Osteoblast (primary cell): ENCODE measurements at regions not wholly inside any gene's neighbourhood (a gene's known extent, or its start where the extent isn't known, plus 50 kb on each side); places are given as distances from the start of the nearest gene placed in this dataset.
"Not testable (repeated sequence)": the region's sequence is repeated elsewhere in the genome, so short reads cannot be mapped to it uniquely, and the experiment has no call there.

Experiments used
- DNase-seq: peaks from one replicate; pipeline ENCODE4 v3.0.0; 2011; ENCODE audit warnings: low spot score, mixed read lengths; ENCODE audit not compliant: insufficient read length; ENCODE audit errors: missing footprints
- H2AFZ ChIP-seq: 2 replicates; pipeline ENCODE4 v1.6.0; 2011; ENCODE audit warnings: mild to moderate bottlenecking, low read length
- H3K27ac ChIP-seq: 2 replicates; pipeline ENCODE4 v1.5.1; 2011; ENCODE audit warnings: mild to moderate bottlenecking, low read depth, low read length, moderate library complexity
- H3K27me3 ChIP-seq: 2 replicates; pipeline ENCODE4 v1.6.0; 2012; ENCODE audit warnings: mild to moderate bottlenecking, control low read depth, inconsistent platforms, low read length, moderate library complexity; ENCODE audit not compliant: insufficient read depth
- H3K36me3 ChIP-seq: 2 replicates; pipeline ENCODE4 v1.5.1; 2011; ENCODE audit warnings: mild to moderate bottlenecking, low read length, control low read depth, moderate library complexity; ENCODE audit not compliant: insufficient read depth
- H3K4me1 ChIP-seq: 2 replicates; pipeline ENCODE4 v1.5.1; 2011; ENCODE audit warnings: mild to moderate bottlenecking, low read length, control low read depth, moderate library complexity; ENCODE audit not compliant: insufficient read depth
- H3K4me2 ChIP-seq: 2 replicates; pipeline ENCODE4 v1.6.0; 2011; ENCODE audit warnings: mild to moderate bottlenecking, low read length; ENCODE audit not compliant: insufficient read depth
- H3K4me3 ChIP-seq: fragments of 200-600 bp; sonication (generic); 3 replicates; pipeline ENCODE4 v1.5.1; 2012; ENCODE audit warnings: mild to moderate bottlenecking, low read length, inconsistent platforms; ENCODE audit not compliant: insufficient read depth
- H3K79me2 ChIP-seq: 2 replicates; pipeline ENCODE4 v1.6.0; 2012; ENCODE audit warnings: mild to moderate bottlenecking, low read length, control low read depth, inconsistent platforms; ENCODE audit not compliant: insufficient read depth
- H3K9me3 ChIP-seq: 2 replicates; pipeline ENCODE4 v1.5.1; 2011; ENCODE audit warnings: low read depth, low read length, control low read depth
- H4K20me1 ChIP-seq: 2 replicates; pipeline ENCODE4 v1.6.0; 2012; ENCODE audit warnings: mild to moderate bottlenecking, low read length, control low read depth; ENCODE audit not compliant: insufficient read depth
- TF ChIP-seq, protein P1 (sequence below): IDR thresholded peaks from 2 replicates; pipeline ENCODE4 v1.5.1; 2011; ENCODE audit warnings: mild to moderate bottlenecking, low read depth, low read length, moderate library complexity; ENCODE audit errors: extremely low read depth

DNA sequence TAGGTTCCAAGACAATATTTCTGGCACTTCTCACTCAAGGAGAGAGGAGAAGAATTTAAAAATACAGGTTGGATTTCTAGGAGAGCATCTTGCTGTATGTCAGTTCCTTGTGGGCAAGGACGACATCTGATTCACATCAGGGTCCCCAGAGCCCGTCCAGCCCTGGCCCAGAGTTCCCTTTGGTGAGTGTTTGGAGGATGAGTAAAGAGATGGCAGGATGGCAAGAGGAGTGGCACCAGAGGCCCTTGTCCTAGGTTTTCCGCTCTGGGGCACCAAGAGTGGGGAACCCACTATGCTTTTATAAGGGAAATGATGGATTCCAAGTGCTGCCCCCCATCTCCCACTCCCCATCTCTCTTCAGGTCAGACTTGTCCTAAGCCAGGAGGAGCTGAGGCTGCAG lies 181.8 kb downstream of the TBC1D2B start:
- no peaks in the 10 kb centered on the region for H3K79me2 ChIP-seq

DNA sequence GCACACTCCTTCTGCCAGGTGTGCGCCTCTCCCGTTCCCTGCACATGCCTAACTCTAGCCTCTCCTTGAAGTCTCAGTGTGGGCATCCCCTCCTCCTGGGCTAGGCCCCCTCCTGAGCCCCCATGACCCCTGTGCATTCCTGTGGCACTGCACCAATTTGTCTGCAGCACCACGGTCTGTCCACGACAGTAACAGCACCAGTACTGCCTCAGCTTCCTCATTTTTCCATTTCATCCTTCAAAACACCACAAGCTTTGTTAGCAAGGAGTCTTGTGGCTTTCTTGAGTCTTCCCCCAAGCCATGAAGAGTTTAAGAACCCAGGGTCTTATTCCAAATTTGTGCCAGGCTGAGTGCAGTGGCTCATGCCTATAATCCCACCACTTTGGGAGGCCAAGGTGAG lies 182.4 kb downstream of the TBC1D2B start:
- not testable (repeated sequence) for H3K4me3 ChIP-seq, H3K27ac ChIP-seq, H3K4me2 ChIP-seq, H4K20me1 ChIP-seq, H3K79me2 ChIP-seq, H3K4me1 ChIP-seq, H2AFZ ChIP-seq, H3K27me3 ChIP-seq, H3K9me3 ChIP-seq, DNase-seq, H3K36me3 ChIP-seq

More for the DNA sequence above, 181.8 kb downstream of the TBC1D2B start:
- no peaks in the 10 kb centered on the region for H3K9me3 ChIP-seq
- DNase-seq = peak; percentile 88
- H3K27ac ChIP-seq = no peak overlapping the region
- H4K20me1 ChIP-seq = no peaks in the 10 kb centered on the region
- TF ChIP-seq, protein P1, sequence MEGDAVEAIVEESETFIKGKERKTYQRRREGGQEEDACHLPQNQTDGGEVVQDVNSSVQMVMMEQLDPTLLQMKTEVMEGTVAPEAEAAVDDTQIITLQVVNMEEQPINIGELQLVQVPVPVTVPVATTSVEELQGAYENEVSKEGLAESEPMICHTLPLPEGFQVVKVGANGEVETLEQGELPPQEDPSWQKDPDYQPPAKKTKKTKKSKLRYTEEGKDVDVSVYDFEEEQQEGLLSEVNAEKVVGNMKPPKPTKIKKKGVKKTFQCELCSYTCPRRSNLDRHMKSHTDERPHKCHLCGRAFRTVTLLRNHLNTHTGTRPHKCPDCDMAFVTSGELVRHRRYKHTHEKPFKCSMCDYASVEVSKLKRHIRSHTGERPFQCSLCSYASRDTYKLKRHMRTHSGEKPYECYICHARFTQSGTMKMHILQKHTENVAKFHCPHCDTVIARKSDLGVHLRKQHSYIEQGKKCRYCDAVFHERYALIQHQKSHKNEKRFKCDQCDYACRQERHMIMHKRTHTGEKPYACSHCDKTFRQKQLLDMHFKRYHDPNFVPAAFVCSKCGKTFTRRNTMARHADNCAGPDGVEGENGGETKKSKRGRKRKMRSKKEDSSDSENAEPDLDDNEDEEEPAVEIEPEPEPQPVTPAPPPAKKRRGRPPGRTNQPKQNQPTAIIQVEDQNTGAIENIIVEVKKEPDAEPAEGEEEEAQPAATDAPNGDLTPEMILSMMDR = no peak
- H3K4me3 ChIP-seq = no peak overlapping the region
- no peak overlapping the region for H3K4me2 ChIP-seq
- no peaks in the 10 kb centered on the region for H3K36me3 ChIP-seq
- H2AFZ ChIP-seq = no peak overlapping the region
- no peaks in the 10 kb centered on the region for H3K27me3 ChIP-seq
- peaks cover 4% of the 10 kb centered on the region for H3K4me1 ChIP-seq

GRCh38 chr15:77893671-77894640 lies 183.6 kb downstream of the TBC1D2B start:
- DNase-seq = peak; percentile 51
- H3K27me3 ChIP-seq, H2AFZ ChIP-seq, H3K4me3 ChIP-seq, H3K27ac ChIP-seq, H3K36me3 ChIP-seq, H3K4me2 ChIP-seq, H3K79me2 ChIP-seq, H4K20me1 ChIP-seq, H3K9me3 ChIP-seq, H3K4me1 ChIP-seq: not testable (repeated sequence)

DNA sequence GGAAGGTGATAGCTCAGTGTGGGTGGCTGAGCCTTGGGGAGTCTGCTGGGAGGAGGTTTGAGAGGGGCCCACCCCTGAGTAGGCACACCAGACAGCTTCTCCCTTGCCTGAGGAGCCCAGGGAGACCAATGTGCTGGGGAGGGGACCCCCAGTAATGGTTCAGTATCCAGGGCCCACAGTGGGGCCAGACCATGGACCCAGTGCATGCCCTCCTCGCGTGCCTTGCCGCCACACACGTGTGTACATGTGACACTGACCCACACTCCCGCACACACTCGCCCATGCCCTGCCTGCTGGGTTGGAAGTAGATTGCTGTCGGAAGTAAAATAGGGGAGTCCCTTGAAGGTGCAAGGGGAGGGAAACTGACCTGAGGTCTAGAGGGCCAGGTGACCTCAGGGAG lies 184.3 kb downstream of the TBC1D2B start:
- not testable (repeated sequence) for H3K79me2 ChIP-seq, H3K4me2 ChIP-seq, H3K27ac ChIP-seq, H4K20me1 ChIP-seq, H3K27me3 ChIP-seq, H3K4me1 ChIP-seq, H3K9me3 ChIP-seq, H3K4me3 ChIP-seq, H3K36me3 ChIP-seq, H2AFZ ChIP-seq
- DNase-seq = peak; percentile 69

GRCh38 chr15:77892335-77892734 lies 185.2 kb downstream of the TBC1D2B start:
- DNase-seq = peak; percentile 51
- TF ChIP-seq, protein P1 = no peak
- no peak overlapping the region for H2AFZ ChIP-seq
- no peaks in the 10 kb centered on the region for H3K79me2 ChIP-seq
- H3K36me3 ChIP-seq = no peaks in the 10 kb centered on the region
- no peaks in the 10 kb centered on the region for H4K20me1 ChIP-seq
- H3K27me3 ChIP-seq = no peaks in the 10 kb centered on the region
- H3K4me3 ChIP-seq = no peak overlapping the region
- H3K9me3 ChIP-seq = no peaks in the 10 kb centered on the region
- no peak overlapping the region for H3K27ac ChIP-seq
- no peak overlapping the region for H3K4me2 ChIP-seq
- H3K4me1 ChIP-seq = peaks cover 10% of the 10 kb centered on the region

- H3K27me3 ChIP-seq = not testable (repeated sequence)
Observed at GRCh38 chr15:77891862-77892261, 185.6 kb downstream of the TBC1D2B start.

DNA sequence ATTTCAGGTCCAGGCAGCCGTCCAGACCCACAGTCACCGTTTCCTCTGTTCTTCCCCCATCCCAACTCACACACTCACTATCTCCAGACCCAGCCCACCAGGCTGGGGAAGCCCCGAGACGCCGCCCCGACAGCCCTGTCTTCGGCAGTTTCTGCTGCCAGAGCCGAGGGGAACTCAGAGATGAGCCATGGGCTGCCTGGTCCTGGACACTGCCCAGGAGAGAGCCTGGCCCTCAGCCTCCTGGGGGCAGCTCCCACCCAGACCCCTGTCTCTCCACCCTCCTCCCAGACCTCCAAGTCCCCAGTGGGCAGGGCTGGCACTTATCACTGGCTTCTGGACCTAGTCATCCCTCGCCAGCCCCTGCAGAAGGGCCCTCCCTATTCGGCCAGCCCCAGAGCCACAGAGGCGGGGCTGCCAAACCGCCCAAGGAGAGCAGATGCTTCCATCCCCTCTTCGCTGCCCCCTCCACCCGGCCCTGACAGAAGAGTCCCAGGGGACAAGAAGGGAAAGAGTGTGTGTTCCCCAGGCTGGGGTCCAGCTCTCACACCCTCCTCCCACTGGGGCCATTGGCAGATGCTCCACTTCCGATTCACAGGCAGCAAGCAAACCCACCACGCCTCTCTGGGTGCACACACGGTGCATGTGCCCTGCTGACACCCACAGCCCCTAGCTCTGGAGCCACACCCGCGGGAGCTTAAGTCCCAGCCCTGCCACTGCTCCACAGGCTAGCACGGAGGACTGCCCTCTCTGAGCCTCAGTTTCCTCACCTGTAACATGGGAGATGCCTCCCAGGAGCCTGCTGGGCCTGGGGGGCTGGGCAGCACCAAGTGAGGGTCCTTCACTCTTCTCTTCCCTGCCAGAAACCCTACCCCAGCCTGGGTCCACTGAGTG lies 186.4 kb downstream of the TBC1D2B start:
- Histone ChIP-seq H3K4me1 (peaks cover 13% of the 10 kb centered on the region), H3K4me2 (peak overlapping the region; percentile 43), H3K4me3 (peak overlapping the region; percentile 33)
- DNase-seq = peak; percentile 96
- H3K9me3 ChIP-seq, H4K20me1 ChIP-seq, H3K27ac ChIP-seq, H2AFZ ChIP-seq, H3K79me2 ChIP-seq, H3K27me3 ChIP-seq, H3K36me3 ChIP-seq: not testable (repeated sequence)

More at GRCh38 chr15:77891862-77892261, 185.6 kb downstream of the TBC1D2B start:
- peaks cover 13% of the 10 kb centered on the region for H3K4me1 ChIP-seq
- not testable (repeated sequence) for H4K20me1 ChIP-seq, H2AFZ ChIP-seq, H3K4me3 ChIP-seq, H3K9me3 ChIP-seq, H3K36me3 ChIP-seq, H3K4me2 ChIP-seq, H3K27ac ChIP-seq, H3K79me2 ChIP-seq
- DNase-seq = peak; percentile 50
